CD4-positive, alpha-beta T cell (primary cell): ENCODE measurements at regions not wholly inside any gene's neighbourhood (a gene's known extent, or its start where the extent isn't known, plus 50 kb on each side); places are given as distances from the start of the nearest gene placed in this dataset.

Experiments used
- ATAC-seq: fragments of 200-7000 bp; cut with Tn5 transposase; one replicate; pipeline ENCODE4 v1.10.0; 2022; ENCODE audit warnings: mild to moderate bottlenecking; ENCODE audit not compliant: poor library complexity
- CTCF ChIA-PET: fragments of 350-600 bp; sonication (Branson Sonifier 250); formaldehyde crosslinking; loops from one replicate; lab custom pipeline; 2021; ENCODE audit warnings: antibody characterized with exemption, inconsistent platforms; lab: Charles Lee
- POLR2A ChIA-PET: fragments of 350-600 bp; sonication (Branson Sonifier 250); formaldehyde crosslinking; loops from one replicate; lab custom pipeline; 2021; ENCODE audit warnings: antibody characterized with exemption, inconsistent platforms; lab: Charles Lee
- DNase-seq, 14 experiments: peaks; one replicate each; pipeline ENCODE4 v3.0.0-alpha.2; 2013 to 2020; ENCODE audit warnings: mixed read lengths in 2 of 14
- H3K27ac ChIP-seq, 2 donors: one replicate each; pipeline versions ENCODE4 v1.5.1 to v1.7.0; 2013; ENCODE audit warnings: low read length in 2 of 2, low read depth in 1 of 2, mild to moderate bottlenecking in 1 of 2
- H3K27me3 ChIP-seq, 2 experiments: 1 replicate in 1 of 2; 2 replicates in 1 of 2; pipeline versions ENCODE4 v1.6.1 to v1.7.0; 2013; ENCODE audit warnings: low read length in 2 of 2, control low read depth in 1 of 2, mild to moderate bottlenecking in 1 of 2, moderate library complexity in 1 of 2; ENCODE audit not compliant: insufficient read depth in 2 of 2, control insufficient read depth in 1 of 2
- H3K36me3 ChIP-seq: one replicate; pipeline ENCODE4 v1.6.1; 2013; ENCODE audit warnings: low read length, control low read depth; ENCODE audit not compliant: insufficient read depth
- H3K4me1 ChIP-seq: one replicate; pipeline ENCODE4 v1.6.1; 2013; ENCODE audit warnings: low read length, control low read depth; ENCODE audit not compliant: insufficient read depth
- H3K4me3 ChIP-seq: one replicate; pipeline ENCODE4 v1.5.1; 2013; ENCODE audit warnings: mild to moderate bottlenecking, low read length, moderate library complexity
- H3K9me3 ChIP-seq, 2 experiments: 1 replicate in 1 of 2; 2 replicates in 1 of 2; pipeline versions ENCODE4 v1.6.1 to v1.7.0; 2013; ENCODE audit warnings: low read length in 2 of 2, mild to moderate bottlenecking in 2 of 2, control low read depth in 1 of 2, moderate library complexity in 1 of 2; ENCODE audit not compliant: control insufficient read depth in 1 of 2, insufficient read depth in 1 of 2
- H3K27ac Mint-ChIP-seq: one replicate; pipeline ENCODE4 v1.8.0; 2020; ENCODE audit warnings: mixed read lengths
- H3K27me3 Mint-ChIP-seq: one replicate; pipeline ENCODE4 v1.8.0; 2021; ENCODE audit warnings: mixed read lengths
- H3K36me3 Mint-ChIP-seq: one replicate; pipeline ENCODE4 v1.8.0; 2021; ENCODE audit warnings: low read depth, mixed read lengths
- H3K4me1 Mint-ChIP-seq: one replicate; pipeline ENCODE4 v1.8.0; 2021; ENCODE audit warnings: low read depth, mixed read lengths
- H3K4me3 Mint-ChIP-seq: one replicate; pipeline ENCODE4 v1.8.0; 2020; ENCODE audit warnings: mild to moderate bottlenecking, mixed read lengths
- H3K9me3 Mint-ChIP-seq: one replicate; pipeline ENCODE4 v1.8.0; 2020; ENCODE audit warnings: mixed read lengths
- CTCF ChIP-seq: fragments of 200-600 bp; IDR thresholded peaks from one replicate; pipeline ENCODE4 v1.8.0; 2022; ENCODE audit warnings: antibody characterized with exemption, mild to moderate bottlenecking
- intact Hi-C, 2 experiments: fragments of 100-400 bp; cut with DNase I in 1 of 2; cut with micrococcal nuclease in 1 of 2; formaldehyde crosslinking; loops; one replicate each; pipeline versions ENCODE4 v1.15.1 to v1.9.0; 2023 to 2025; cut with DNase I, micrococcal nuclease

GRCh38 chr14:44775248-44775647 lies 186.5 kb downstream of the KLHL28 start:
- DNase-seq (no peak), ATAC-seq (no peak)
- intact Hi-C loops = no loop called here
- Mint-ChIP-seq H3K9me3 (no peaks in the 10 kb centered on the region), H3K27me3 (no peaks in the 10 kb centered on the region), H3K4me1 (no peaks in the 10 kb centered on the region), H3K36me3 (no peaks in the 10 kb centered on the region), H3K4me3 (no peak overlapping the region), H3K27ac (no peak overlapping the region)
- Histone ChIP-seq H3K27ac (no peak overlapping the region), H3K9me3 (no peaks in the 10 kb centered on the region), H3K4me1 (no peaks in the 10 kb centered on the region), H3K27me3 (no peaks in the 10 kb centered on the region), H3K4me3 (no peak overlapping the region), H3K36me3 (no peaks in the 10 kb centered on the region)
- TF ChIP-seq CTCF = no peak
- ChIA-PET POLR2A (no interaction called here), CTCF (no interaction called here)

- Histone ChIP-seq H3K27me3 (no peaks in the 10 kb centered on the region), H3K4me3 (no peak overlapping the region), H3K9me3 (no peaks in the 10 kb centered on the region), H3K36me3 (no peaks in the 10 kb centered on the region), H3K27ac (no peak overlapping the region), H3K4me1 (no peaks in the 10 kb centered on the region)
- Mint-ChIP-seq H3K27ac (no peak overlapping the region), H3K27me3 (no peaks in the 10 kb centered on the region), H3K9me3 (no peaks in the 10 kb centered on the region), H3K4me1 (no peaks in the 10 kb centered on the region), H3K36me3 (no peaks in the 10 kb centered on the region), H3K4me3 (no peak overlapping the region)
- intact Hi-C loops = no loop called here
- ChIA-PET CTCF (no interaction called here), POLR2A (no interaction called here)
- no peak for ATAC-seq
- no peak for TF ChIP-seq CTCF
- DNase-seq = no peak
Observed at GRCh38 chr14:44774396-44774795, 187.4 kb downstream of the KLHL28 start.

GRCh38 chr14:44771496-44771895 lies 190.3 kb downstream of the KLHL28 start:
- H3K4me3 Mint-ChIP-seq = no peak overlapping the region
- DNase-seq = no peak
- Histone ChIP-seq H3K4me3 (no peak overlapping the region), H3K27ac (no peak overlapping the region), H3K4me1 (no peaks in the 10 kb centered on the region), H3K36me3 (no peaks in the 10 kb centered on the region), H3K9me3 (no peaks in the 10 kb centered on the region), H3K27me3 (no peaks in the 10 kb centered on the region)
- ChIA-PET POLR2A (no interaction called here), CTCF (no interaction called here)
- H3K4me1 Mint-ChIP-seq = no peaks in the 10 kb centered on the region
- H3K9me3 Mint-ChIP-seq = no peaks in the 10 kb centered on the region
- no peak for ATAC-seq
- no peak for TF ChIP-seq CTCF
- no peak overlapping the region for H3K27ac Mint-ChIP-seq
- H3K36me3 Mint-ChIP-seq = no peaks in the 10 kb centered on the region
- intact Hi-C loops = no loop called here
- no peaks in the 10 kb centered on the region for H3K27me3 Mint-ChIP-seq
